NCI-H2227 (cell line): ENCODE measurements at regions not wholly inside any gene's neighbourhood (a gene's known extent, or its start where the extent isn't known, plus 50 kb on each side); places are given as distances from the start of the nearest gene placed in this dataset.

Experiments used
- DNase-seq: peaks from one replicate; lab custom pipeline; 2025; ENCODE audit not compliant: unreplicated experiment; lab: John Stamatoyannopoulos, UW

GRCh38 chr20:7240490-7240889, 473.0 kb downstream of the BMP2 start:
- DNase-seq: no peak

GRCh38 chr20:7248281-7249201, 481.1 kb downstream of the BMP2 start:
- DNase-seq: no peak

- DNase-seq: no peak
These were observed 482.9 kb downstream of the BMP2 start for GRCh38 chr20:7250337-7250736.

GRCh38 chr20:7257099-7257498, 489.6 kb downstream of the BMP2 start:
- no peak for DNase-seq

- DNase-seq: no peak
These were observed 490.4 kb downstream of the BMP2 start for GRCh38 chr20:7257692-7258466.

- no peak for DNase-seq
These were observed 495.3 kb downstream of the BMP2 start for GRCh38 chr20:7262803-7263202.

- DNase-seq: no peak
These were observed 496.7 kb downstream of the BMP2 start for GRCh38 chr20:7264137-7264536.

GRCh38 chr20:7269452-7269851, 502.0 kb downstream of the BMP2 start:
- no peak for DNase-seq

- no peak for DNase-seq
These were observed 505.0 kb downstream of the BMP2 start for GRCh38 chr20:7272512-7272911.

GRCh38 chr20:7274870-7275269, 507.4 kb downstream of the BMP2 start:
- no peak for DNase-seq

GRCh38 chr20:7275645-7276237, 508.3 kb downstream of the BMP2 start:
- no peak for DNase-seq

- DNase-seq: peak; percentile 19
These were observed 518.6 kb downstream of the BMP2 start for GRCh38 chr20:7285918-7286556.

- no peak for DNase-seq
These were observed 523.9 kb downstream of the BMP2 start for GRCh38 chr20:7291323-7291943.

GRCh38 chr20:7291946-7292345, 524.5 kb downstream of the BMP2 start:
- no peak for DNase-seq

GRCh38 chr20:7294816-7295360, 527.4 kb downstream of the BMP2 start:
- no peak for DNase-seq

- DNase-seq: no peak
These were observed 534.3 kb downstream of the BMP2 start for GRCh38 chr20:7301807-7302206.

- DNase-seq: no peak
These were observed 534.8 kb downstream of the BMP2 start for GRCh38 chr20:7302250-7302649.

GRCh38 chr20:7305976-7306375, 538.5 kb downstream of the BMP2 start:
- DNase-seq: no peak

- no peak for DNase-seq
These were observed 540.7 kb downstream of the BMP2 start for GRCh38 chr20:7308163-7308562.

GRCh38 chr20:7313047-7313446, 545.6 kb downstream of the BMP2 start:
- DNase-seq: no peak

- no peak for DNase-seq
These were observed 556.5 kb downstream of the BMP2 start for GRCh38 chr20:7323957-7324356.
